Activated CD8-positive, alpha-beta memory T cell treated with anti-CD3 and anti-CD28 coated beads for 36 hours (primary cell): ENCODE measurements at regions not wholly inside any gene's neighbourhood (a gene's known extent, or its start where the extent isn't known, plus 50 kb on each side); places are given as distances from the start of the nearest gene placed in this dataset.

Experiments
- CTCF ChIA-PET: fragments of 350-600 bp; sonication (Branson Sonifier 250); formaldehyde crosslinking; loops from one replicate; lab custom pipeline; 2021; ENCODE audit warnings: antibody characterized with exemption; lab: Charles Lee
- POLR2A ChIA-PET: fragments of 350-600 bp; sonication (Branson Sonifier 250); formaldehyde crosslinking; loops from one replicate; lab custom pipeline; 2021; ENCODE audit warnings: antibody characterized with exemption; lab: Charles Lee

GRCh38 chr2:103103678-103104077 lies 341.8 kb downstream of the TMEM182 start:
- CTCF ChIA-PET, result no interaction called here

GRCh38 chr2:103119352-103119751 lies 357.5 kb downstream of the TMEM182 start:
- CTCF ChIA-PET, result no interaction called here
- POLR2A ChIA-PET, result no interaction called here

More at GRCh38 chr2:103103678-103104077, 341.8 kb downstream of the TMEM182 start:
- POLR2A ChIA-PET, result no interaction called here

- POLR2A ChIA-PET, result no interaction called here
- CTCF ChIA-PET, result no interaction called here
These were observed 359.3 kb downstream of the TMEM182 start for GRCh38 chr2:103121106-103121505.

GRCh38 chr2:103123516-103123915 lies 361.7 kb downstream of the TMEM182 start:
- ChIA-PET POLR2A (no interaction called here), CTCF (no interaction called here)

GRCh38 chr2:103130857-103131256 lies 369.0 kb downstream of the TMEM182 start:
- CTCF ChIA-PET, result no interaction called here

GRCh38 chr2:103132536-103133217 lies 370.8 kb downstream of the TMEM182 start:
- ChIA-PET CTCF (no interaction called here), POLR2A (no interaction called here)

More at GRCh38 chr2:103130857-103131256, 369.0 kb downstream of the TMEM182 start:
- POLR2A ChIA-PET, result no interaction called here

- CTCF ChIA-PET, result no interaction called here
- POLR2A ChIA-PET, result no interaction called here
These were observed 373.8 kb downstream of the TMEM182 start for GRCh38 chr2:103135679-103136078.

GRCh38 chr2:103138123-103138901 lies 376.5 kb downstream of the TMEM182 start:
- POLR2A ChIA-PET, result no interaction called here

GRCh38 chr2:103139628-103140268 lies 377.9 kb downstream of the TMEM182 start:
- ChIA-PET POLR2A (no interaction called here), CTCF (no interaction called here)

More at GRCh38 chr2:103138123-103138901, 376.5 kb downstream of the TMEM182 start:
- CTCF ChIA-PET, result no interaction called here

GRCh38 chr2:103144837-103145236 lies 383.0 kb downstream of the TMEM182 start:
- POLR2A ChIA-PET, result no interaction called here
- CTCF ChIA-PET, result no interaction called here

GRCh38 chr2:103145739-103146138 lies 383.9 kb downstream of the TMEM182 start:
- POLR2A ChIA-PET, result no interaction called here

GRCh38 chr2:103151046-103151445 lies 389.2 kb downstream of the TMEM182 start:
- POLR2A ChIA-PET, result no interaction called here
- CTCF ChIA-PET, result no interaction called here

More at GRCh38 chr2:103145739-103146138, 383.9 kb downstream of the TMEM182 start:
- CTCF ChIA-PET, result no interaction called here

GRCh38 chr2:103152556-103152955 lies 390.7 kb downstream of the TMEM182 start:
- ChIA-PET CTCF (no interaction called here), POLR2A (no interaction called here)

- CTCF ChIA-PET, result no interaction called here
- POLR2A ChIA-PET, result no interaction called here
These were observed 391.9 kb downstream of the TMEM182 start for GRCh38 chr2:103153580-103154284.

- ChIA-PET CTCF (no interaction called here), POLR2A (no interaction called here)
These were observed 393.5 kb downstream of the TMEM182 start for GRCh38 chr2:103155308-103155707.

- POLR2A ChIA-PET, result no interaction called here
- CTCF ChIA-PET, result no interaction called here
These were observed 397.2 kb downstream of the TMEM182 start for GRCh38 chr2:103159018-103159417.

GRCh38 chr2:103161456-103162289 lies 399.8 kb downstream of the TMEM182 start:
- ChIA-PET POLR2A (no interaction called here), CTCF (no interaction called here)

GRCh38 chr2:103164748-103165147 lies 402.9 kb downstream of the TMEM182 start:
- POLR2A ChIA-PET, result no interaction called here

GRCh38 chr2:103165836-103166235 lies 404.0 kb downstream of the TMEM182 start:
- CTCF ChIA-PET, result no interaction called here

More at GRCh38 chr2:103164748-103165147, 402.9 kb downstream of the TMEM182 start:
- CTCF ChIA-PET, result no interaction called here

More at GRCh38 chr2:103165836-103166235, 404.0 kb downstream of the TMEM182 start:
- POLR2A ChIA-PET, result no interaction called here
